ENCODE measurements at regions not wholly inside any gene's neighbourhood (a gene's known extent, or its start where the extent isn't known, plus 50 kb on each side); places are given as distances from the start of the nearest gene placed in this dataset.

DNA sequence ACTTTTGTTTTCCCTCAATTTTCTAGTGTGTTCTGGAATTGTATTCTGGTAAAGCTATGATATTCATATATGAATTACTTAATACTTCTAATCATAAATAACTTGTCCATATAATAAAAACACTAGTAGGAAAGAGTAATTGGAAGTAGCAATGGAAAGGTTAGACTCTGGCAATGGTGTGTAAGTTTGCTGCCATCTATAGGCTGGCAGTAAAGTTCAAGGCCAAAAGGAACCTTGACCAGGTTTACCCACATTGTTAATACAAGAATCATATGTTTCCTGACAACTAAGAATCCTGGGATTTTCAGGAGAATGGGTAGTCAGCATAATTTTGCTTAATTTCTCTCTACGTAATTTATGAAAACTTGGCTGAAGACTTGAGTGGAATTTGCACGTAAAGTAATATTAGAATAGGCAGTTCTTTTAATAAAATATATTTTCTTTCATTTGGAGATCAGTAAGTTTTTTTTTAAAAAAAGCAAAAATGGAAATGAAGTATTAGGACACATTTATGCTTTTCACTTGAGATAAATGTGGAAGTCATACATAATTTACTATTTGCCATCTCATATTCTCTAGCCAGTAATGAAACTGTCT lies 926.7 kb downstream of the GALC start:
- peaks cover 2% of the 10 kb centered on the region for H3K4me1 ChIP-seq (ENCODE audit: control insufficient read depth, insufficient read depth, low read length)
- TF ChIP-seq, protein P1, sequence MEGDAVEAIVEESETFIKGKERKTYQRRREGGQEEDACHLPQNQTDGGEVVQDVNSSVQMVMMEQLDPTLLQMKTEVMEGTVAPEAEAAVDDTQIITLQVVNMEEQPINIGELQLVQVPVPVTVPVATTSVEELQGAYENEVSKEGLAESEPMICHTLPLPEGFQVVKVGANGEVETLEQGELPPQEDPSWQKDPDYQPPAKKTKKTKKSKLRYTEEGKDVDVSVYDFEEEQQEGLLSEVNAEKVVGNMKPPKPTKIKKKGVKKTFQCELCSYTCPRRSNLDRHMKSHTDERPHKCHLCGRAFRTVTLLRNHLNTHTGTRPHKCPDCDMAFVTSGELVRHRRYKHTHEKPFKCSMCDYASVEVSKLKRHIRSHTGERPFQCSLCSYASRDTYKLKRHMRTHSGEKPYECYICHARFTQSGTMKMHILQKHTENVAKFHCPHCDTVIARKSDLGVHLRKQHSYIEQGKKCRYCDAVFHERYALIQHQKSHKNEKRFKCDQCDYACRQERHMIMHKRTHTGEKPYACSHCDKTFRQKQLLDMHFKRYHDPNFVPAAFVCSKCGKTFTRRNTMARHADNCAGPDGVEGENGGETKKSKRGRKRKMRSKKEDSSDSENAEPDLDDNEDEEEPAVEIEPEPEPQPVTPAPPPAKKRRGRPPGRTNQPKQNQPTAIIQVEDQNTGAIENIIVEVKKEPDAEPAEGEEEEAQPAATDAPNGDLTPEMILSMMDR (conservative IDR thresholded peaks at IDR 0.05) = peak; percentile 78
- no peaks in the 10 kb centered on the region for H3K9me3 Mint-ChIP-seq
- 86% methylated on average over 2 of the region's 2 CpGs; no CpG with 5 or more reads in 1 of the 2 experiments for WGBS, 2 experiments (ENCODE audit: insufficient coverage in 1 of 2, insufficient read length in 1 of 2)
- H3K4me1 Mint-ChIP-seq = peaks cover 6% of the 10 kb centered on the region
- no peak for DNase-seq
- no peak overlapping the region for H3K4me3 Mint-ChIP-seq
- no peak overlapping the region for H3K4me3 ChIP-seq (ENCODE audit: low read length)
- no peaks in the 10 kb centered on the region for H3K36me3 ChIP-seq (ENCODE audit: control insufficient read depth, insufficient read depth, low read length)
- H3K27me3 Mint-ChIP-seq (ENCODE audit: insufficient read depth) = no peaks in the 10 kb centered on the region
- no peaks in the 10 kb centered on the region for H3K9me3 ChIP-seq (ENCODE audit: control insufficient read depth, low read length)
- H3K27ac ChIP-seq (ENCODE audit: low read depth, low read length) = no peak overlapping the region
- no peak overlapping the region for H3K27ac Mint-ChIP-seq
- no peaks in the 10 kb centered on the region for H3K36me3 Mint-ChIP-seq (ENCODE audit: low read depth)
- H3K27me3 ChIP-seq (ENCODE audit: control insufficient read depth, insufficient read depth, low read length, poor library complexity, severe bottlenecking) = no peaks in the 10 kb centered on the region
- no peak overlapping the region for H3K9ac ChIP-seq (ENCODE audit: extremely low read depth, low read length, poor library complexity, severe bottlenecking)

DNA sequence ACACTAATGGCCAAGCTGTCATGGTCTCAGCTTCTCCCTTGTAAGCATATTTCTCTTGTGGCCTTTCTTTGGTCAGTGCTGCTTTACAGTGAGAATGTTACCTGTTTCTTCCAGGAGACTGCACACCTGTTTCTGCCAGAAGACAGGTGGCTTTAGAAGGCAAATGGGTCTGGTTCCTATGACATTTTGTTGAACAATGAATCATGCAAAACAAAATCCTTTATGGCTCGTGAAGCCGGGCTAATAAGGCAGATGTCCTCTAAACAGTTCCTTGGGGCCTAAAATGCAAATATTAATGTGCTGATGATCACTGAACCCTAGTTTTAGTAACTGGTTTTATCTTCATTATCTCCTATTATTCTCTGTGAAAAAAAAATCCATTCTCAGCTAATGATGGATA lies 927.6 kb downstream of the GALC start:
- no peaks in the 10 kb centered on the region for H3K36me3 Mint-ChIP-seq (ENCODE audit: low read depth)
- Histone ChIP-seq H3K4me3 (ENCODE audit: low read length) (no peak overlapping the region), H3K9me3 (ENCODE audit: control insufficient read depth, low read length) (no peaks in the 10 kb centered on the region), H3K9ac (ENCODE audit: extremely low read depth, low read length, poor library complexity, severe bottlenecking) (no peak overlapping the region), H3K36me3 (ENCODE audit: control insufficient read depth, insufficient read depth, low read length) (no peaks in the 10 kb centered on the region), H3K27me3 (ENCODE audit: control insufficient read depth, insufficient read depth, low read length, poor library complexity, severe bottlenecking) (no peaks in the 10 kb centered on the region), H3K4me1 (ENCODE audit: control insufficient read depth, insufficient read depth, low read length) (peaks cover 2% of the 10 kb centered on the region), H3K27ac (ENCODE audit: low read depth, low read length) (no peak overlapping the region)
- no peak for DNase-seq
- H3K4me1 Mint-ChIP-seq = peaks cover 6% of the 10 kb centered on the region
- no peak overlapping the region for H3K4me3 Mint-ChIP-seq
- TF ChIP-seq, protein P1 (conservative IDR thresholded peaks at IDR 0.05) = no peak
- H3K9me3 Mint-ChIP-seq = no peaks in the 10 kb centered on the region
- H3K27ac Mint-ChIP-seq = no peak overlapping the region
- H3K27me3 Mint-ChIP-seq (ENCODE audit: insufficient read depth) = no peaks in the 10 kb centered on the region
- 100% methylated on average over 1 to 2 of the region's 2 CpGs for WGBS, 2 experiments (ENCODE audit: insufficient coverage in 1 of 2, insufficient read length in 1 of 2)

DNA sequence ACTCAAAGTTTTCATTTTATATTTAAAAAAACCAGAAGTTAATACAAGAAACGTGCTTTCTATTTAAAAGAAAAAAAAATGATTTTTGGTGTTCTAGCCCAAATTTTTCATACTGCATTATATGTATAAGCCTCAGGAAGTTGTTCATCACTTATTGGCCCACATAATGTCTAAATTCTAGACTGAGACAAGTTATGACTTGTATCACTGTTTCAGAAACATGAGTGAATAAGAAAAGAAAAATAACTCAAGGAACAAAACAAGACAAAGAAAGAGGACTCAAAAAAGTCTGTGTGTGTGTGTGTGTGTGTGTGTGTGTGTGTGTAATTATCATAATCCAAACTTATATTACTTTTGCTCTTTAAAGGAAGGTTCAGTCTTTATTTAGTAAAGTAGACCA lies 929.8 kb downstream of the GALC start:
- Mint-ChIP-seq H3K4me3 (no peak overlapping the region), H3K27ac (no peak overlapping the region), H3K9me3 (no peaks in the 10 kb centered on the region), H3K4me1 (peaks cover 13% of the 10 kb centered on the region), H3K27me3 (ENCODE audit: insufficient read depth) (no peaks in the 10 kb centered on the region), H3K36me3 (ENCODE audit: low read depth) (no peaks in the 10 kb centered on the region)
- H3K4me1 ChIP-seq (ENCODE audit: control insufficient read depth, insufficient read depth, low read length) = peaks cover 2% of the 10 kb centered on the region
- no peaks in the 10 kb centered on the region for H3K27me3 ChIP-seq (ENCODE audit: control insufficient read depth, insufficient read depth, low read length, poor library complexity, severe bottlenecking)
- no peak for DNase-seq
- H3K36me3 ChIP-seq (ENCODE audit: control insufficient read depth, insufficient read depth, low read length) = no peaks in the 10 kb centered on the region
- no CpG with 5 or more reads among the region's 1 CpG for WGBS, 2 experiments (ENCODE audit: insufficient coverage in 1 of 2, insufficient read length in 1 of 2)
- TF ChIP-seq, protein P1 (conservative IDR thresholded peaks at IDR 0.05) = no peak
- no peak overlapping the region for H3K9ac ChIP-seq (ENCODE audit: extremely low read depth, low read length, poor library complexity, severe bottlenecking)
- no peak overlapping the region for H3K4me3 ChIP-seq (ENCODE audit: low read length)
- H3K9me3 ChIP-seq (ENCODE audit: control insufficient read depth, low read length) = no peaks in the 10 kb centered on the region
- H3K27ac ChIP-seq (ENCODE audit: low read depth, low read length) = no peak overlapping the region

Measured in endodermal cell (in vitro differentiated cells).